Fibroblast of peridontal ligament (primary cell): ENCODE measurements at regions not wholly inside any gene's neighbourhood (a gene's known extent, or its start where the extent isn't known, plus 50 kb on each side); places are given as distances from the start of the nearest gene placed in this dataset.
"Not testable (repeated sequence)": the region's sequence is repeated elsewhere in the genome, so short reads cannot be mapped to it uniquely, and the experiment has no call there.

Experiments used
- DNase-seq: peaks from one replicate; pipeline ENCODE4 v3.0.0-alpha.2; 2010; ENCODE audit errors: extremely low read depth

DNA sequence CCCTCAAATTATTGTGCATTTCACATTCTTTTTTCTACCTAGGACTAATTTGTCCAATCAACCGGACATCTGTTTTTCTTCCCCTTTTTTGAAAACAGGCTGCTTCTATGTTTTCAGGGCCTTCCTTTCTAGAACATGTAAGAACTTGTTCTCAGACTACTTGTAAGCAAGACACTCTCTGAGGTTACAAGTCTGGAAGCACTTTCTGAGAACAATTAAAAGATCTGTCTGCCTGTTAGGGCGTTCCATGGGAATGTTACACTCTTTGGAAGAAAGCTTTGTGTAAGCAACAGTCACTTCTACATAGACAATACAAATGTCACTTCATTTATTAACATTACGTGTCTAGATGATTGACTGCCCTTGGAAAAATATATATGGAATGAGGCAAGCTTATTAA, 50.9 kb upstream of the HSPB3 start:
- DNase-seq = peak; percentile 41

GRCh38 chr5:54403885-54404416, 51.5 kb upstream of the HSPB3 start:
- DNase-seq = peak; percentile 19

- DNase-seq = no peak
These were observed 52.4 kb upstream of the HSPB3 start for GRCh38 chr5:54403121-54403520.

DNA sequence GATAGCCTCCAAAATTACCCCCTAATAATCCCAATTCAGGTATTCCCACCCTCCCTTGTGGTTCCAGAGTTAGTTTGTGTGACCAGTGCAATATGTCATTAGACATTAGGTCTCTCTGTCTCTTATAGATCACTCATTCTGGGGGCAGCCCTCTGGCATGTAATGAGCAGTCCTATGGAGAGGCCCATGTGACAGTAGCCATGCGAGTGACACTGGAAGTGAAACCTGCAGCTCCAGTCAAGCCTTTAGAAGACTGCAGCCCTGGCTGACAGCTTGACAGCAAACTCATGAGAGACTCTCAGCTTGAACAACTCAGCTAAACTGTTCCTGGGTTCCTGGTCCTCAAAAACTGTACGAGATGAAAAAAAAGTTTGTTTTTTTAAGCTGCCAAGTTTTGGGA, 54.0 kb upstream of the HSPB3 start:
- DNase-seq = no peak

- no peak for DNase-seq
These were observed 57.3 kb upstream of the HSPB3 start for GRCh38 chr5:54398191-54398590.

GRCh38 chr5:54397420-54397819, 58.1 kb upstream of the HSPB3 start:
- DNase-seq = no peak

- DNase-seq = not testable (repeated sequence)
These were observed 62.5 kb upstream of the HSPB3 start for GRCh38 chr5:54393007-54393406.

GRCh38 chr5:54390539-54391031, 64.9 kb upstream of the HSPB3 start:
- DNase-seq = no peak

GRCh38 chr5:54390015-54390414, 65.5 kb upstream of the HSPB3 start:
- peak; percentile 80 for DNase-seq

DNA sequence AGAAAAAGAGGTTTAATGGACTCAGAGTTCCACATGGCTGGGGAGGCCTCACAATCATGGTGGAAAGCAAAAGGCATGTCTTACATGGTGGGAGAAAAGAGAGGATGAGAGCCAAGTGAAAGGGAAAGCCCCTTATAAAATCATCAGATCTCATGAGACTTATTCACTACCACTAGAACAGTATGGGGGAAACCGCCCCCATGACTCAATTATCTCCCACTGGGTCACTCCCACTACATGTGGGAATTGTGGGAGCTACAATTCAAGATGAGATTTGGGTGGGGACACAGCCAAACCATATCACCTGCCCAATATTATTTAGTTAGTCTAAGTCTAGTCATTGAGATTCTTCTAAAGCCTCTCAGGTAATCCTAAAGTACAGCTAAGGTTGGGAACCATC, 66.1 kb upstream of the HSPB3 start:
- DNase-seq = not testable (repeated sequence)

- peak; percentile 25 for DNase-seq
These were observed 66.7 kb upstream of the HSPB3 start for GRCh38 chr5:54388811-54389210.

DNA sequence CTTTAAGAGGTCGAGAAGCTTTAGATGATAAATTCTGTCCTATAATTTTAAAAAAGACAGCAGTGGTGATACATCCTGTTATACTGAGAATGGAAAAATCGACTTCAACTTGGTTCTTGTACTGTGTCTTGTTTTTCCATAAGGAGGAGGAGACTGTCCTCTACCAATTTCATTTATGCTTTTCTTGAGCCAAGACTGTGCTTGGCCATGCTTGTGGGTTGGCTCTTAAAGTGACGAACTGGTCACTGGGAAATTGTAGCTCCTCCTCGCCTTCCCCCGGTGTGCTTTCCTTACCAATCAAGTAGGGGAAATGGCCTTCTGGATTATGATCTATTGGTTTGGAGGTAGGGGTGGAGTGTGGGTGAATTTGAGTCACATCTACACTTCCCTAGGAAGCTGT, 67.1 kb upstream of the HSPB3 start:
- peak; percentile 23 for DNase-seq

DNA sequence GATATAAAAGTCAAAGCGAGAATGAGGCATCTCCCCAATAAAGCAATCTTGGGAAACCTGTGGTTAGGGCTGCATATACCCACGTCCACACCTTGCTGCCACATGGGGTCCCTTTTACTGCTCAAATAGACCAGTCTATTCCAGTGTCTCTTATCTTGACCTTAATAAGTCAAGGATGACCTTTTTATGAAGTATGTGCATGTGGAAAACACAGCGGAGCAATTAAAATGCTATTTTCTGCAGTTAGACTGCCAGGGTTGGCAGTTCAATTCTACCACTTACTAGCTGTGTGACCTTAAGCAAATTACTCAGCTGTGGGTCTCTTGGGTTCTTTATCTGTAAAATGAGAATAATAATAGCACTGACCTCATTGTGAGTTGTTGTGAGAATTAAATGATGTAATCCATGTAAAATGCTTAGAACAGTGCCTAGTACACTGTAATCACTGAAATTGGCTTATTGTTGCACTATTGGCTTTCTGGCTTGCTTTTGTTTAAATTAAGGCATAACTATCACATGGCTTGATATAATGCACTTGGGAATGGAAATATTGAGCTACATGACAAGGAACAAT, 67.8 kb upstream of the HSPB3 start:
- DNase-seq = peak; percentile 86

- DNase-seq = no peak
These were observed 68.5 kb upstream of the HSPB3 start for GRCh38 chr5:54387031-54387430.

GRCh38 chr5:54385994-54386393, 69.5 kb upstream of the HSPB3 start:
- DNase-seq = no peak

- no peak for DNase-seq
These were observed 71.1 kb upstream of the HSPB3 start for GRCh38 chr5:54384356-54384933.

DNA sequence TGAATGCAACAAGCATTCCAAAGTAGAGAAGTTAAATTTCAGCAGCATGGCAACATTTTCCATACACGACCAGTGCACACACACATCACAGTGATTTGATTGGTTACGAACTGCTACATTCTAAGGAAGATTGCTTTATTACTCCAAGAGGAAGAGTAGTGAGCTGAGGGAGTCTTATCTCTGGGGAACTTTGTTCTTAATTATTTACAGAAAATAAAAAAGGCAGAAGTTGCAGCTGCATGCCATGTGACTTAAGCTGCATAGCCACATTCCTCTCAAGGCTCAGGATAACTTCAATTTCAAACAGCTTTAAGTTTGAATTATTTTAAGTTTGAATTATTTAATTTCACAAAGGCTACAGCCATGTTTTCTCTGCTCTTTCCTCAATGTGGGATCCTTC, 71.6 kb upstream of the HSPB3 start:
- peak; percentile 35 for DNase-seq

DNA sequence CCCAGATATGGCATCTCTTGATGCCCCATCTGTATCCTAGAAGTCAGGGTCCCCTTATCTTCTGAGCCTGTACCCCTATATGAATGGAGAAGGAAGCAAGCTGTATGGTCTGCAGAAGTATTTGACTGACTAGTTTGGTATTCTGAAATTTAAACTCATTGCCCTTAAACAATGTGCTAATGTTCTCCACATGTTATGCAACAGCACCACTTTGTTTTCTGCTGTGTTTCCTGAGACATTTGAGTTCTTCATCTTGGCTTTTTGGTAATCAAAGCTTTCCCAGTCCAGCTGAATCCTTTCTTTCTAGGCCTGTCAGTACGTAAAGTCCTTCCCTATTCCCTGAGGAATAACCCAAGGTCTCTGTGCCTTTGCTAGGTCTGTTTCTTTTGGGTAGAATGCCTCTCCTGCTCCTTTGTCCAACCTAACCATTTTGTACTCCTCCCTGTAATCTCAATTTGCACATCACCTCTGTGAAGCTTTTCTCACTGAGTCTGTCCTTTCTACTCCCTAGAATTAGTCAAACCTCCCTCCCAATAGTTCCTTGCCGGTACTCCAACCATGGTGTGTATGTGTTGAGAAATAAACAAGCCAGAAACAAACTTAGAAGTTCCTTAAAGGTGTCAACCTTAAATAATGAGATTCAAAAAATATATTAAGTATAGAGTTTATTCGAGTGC, 72.1 kb upstream of the HSPB3 start:
- peak; percentile 77 for DNase-seq

- DNase-seq = not testable (repeated sequence)
These were observed 70.9 kb upstream of the ARL15 start for GRCh38 chr5:54381319-54381718.

DNA sequence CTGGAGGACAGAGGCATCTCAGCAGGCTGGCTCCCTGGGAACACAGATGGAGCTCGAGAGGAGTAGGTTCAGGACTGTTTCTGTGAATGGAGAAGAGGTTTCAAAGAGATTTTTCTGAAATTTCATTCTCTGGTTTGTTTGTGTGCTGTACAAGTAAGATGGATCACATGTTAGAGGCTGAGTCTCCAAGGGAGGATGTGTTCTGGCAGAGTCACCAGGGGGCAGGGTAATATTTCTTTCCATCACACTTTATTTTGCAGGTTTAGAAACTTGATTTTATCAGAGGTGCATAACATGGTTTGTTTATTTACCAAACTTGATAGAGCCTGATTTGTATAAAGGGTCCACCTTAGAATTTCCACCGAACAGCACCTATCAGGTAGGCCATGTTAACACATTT, 69.2 kb upstream of the ARL15 start:
- DNase-seq = no peak

GRCh38 chr5:54378707-54379106, 68.3 kb upstream of the ARL15 start:
- DNase-seq = no peak

- not testable (repeated sequence) for DNase-seq
These were observed 67.0 kb upstream of the ARL15 start for GRCh38 chr5:54377339-54377738.

DNA sequence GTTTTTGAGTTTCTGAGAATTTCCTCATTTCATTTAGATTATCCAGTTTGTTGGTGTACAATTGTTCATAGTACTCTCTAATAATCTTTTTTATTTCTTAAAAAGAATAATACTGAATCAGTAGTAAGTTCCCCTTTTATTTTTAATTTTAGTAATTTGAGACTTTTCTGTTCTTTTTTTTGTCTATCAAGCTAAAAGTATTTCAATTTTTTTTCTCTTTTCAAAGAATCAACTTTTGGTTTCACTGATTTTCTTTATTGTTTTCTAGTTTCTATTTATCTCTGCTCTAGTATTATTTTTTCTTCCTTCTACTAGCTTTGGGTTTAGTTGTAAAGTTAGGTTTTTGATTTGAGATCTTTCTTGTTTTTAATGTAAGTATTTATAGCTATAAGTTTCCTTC, 60.6 kb upstream of the ARL15 start:
- DNase-seq = no peak
